IMR-90 (cell line): ENCODE measurements at regions not wholly inside any gene's neighbourhood (a gene's known extent, or its start where the extent isn't known, plus 50 kb on each side); places are given as distances from the start of the nearest gene placed in this dataset.

ENCODE experiments used
- ATAC-seq: fragments of 200-7000 bp; cut with Tn5 transposase; 2 replicates; pipeline ENCODE4 v1.9.1; 2020; ENCODE audit warnings: low read depth, mild to moderate bottlenecking, moderate library complexity
- BruUV-seq: library from RNA; stranded (reverse); fragments of 400-500 nt; replicated peaks from 2 replicates; lab custom pipeline; 2021; lab: Mats Ljungman, UMichigan
- CTCF ChIA-PET: fragments of 300-600 bp; formaldehyde crosslinking; extraction: SDS; loops from one replicate; lab custom pipeline; 2021; ENCODE audit warnings: antibody characterized with exemption; lab: Yijun Ruan, JAX
- POLR2A ChIA-PET: fragments of 300-600 bp; sonication (Branson Sonifier 250); formaldehyde crosslinking; loops from one replicate; lab custom pipeline; 2022; ENCODE audit warnings: antibody characterized with exemption; ENCODE audit not compliant: unreplicated experiment; lab: Charles Lee
- DNase-seq: peaks from one replicate; pipeline ENCODE4 v3.0.0; 2013
- H2AFZ ChIP-seq: replicated peaks from 2 replicates; pipeline ENCODE3; 2013; ENCODE audit warnings: low read length, mild to moderate bottlenecking; ENCODE audit not compliant: poor library complexity
- H2AK5ac ChIP-seq: 2 replicates; pipeline ENCODE4 v1.6.1; 2013; ENCODE audit warnings: low read depth, low read length, inconsistent platforms
- H2AK9ac ChIP-seq: replicated peaks from 2 replicates; pipeline ENCODE3; 2013; ENCODE audit warnings: mild to moderate bottlenecking, low read depth, low read length, moderate library complexity; ENCODE audit not compliant: poor library complexity
- H2BK120ac ChIP-seq: 2 replicates; pipeline ENCODE4 v1.6.1; 2013; ENCODE audit warnings: low read depth, low read length, inconsistent platforms
- H2BK15ac ChIP-seq: 3 replicates; pipeline ENCODE4 v1.6.1; 2013; ENCODE audit warnings: low read depth, low read length, inconsistent platforms
- H2BK20ac ChIP-seq: 2 replicates; pipeline ENCODE4 v1.6.1; 2013; ENCODE audit warnings: low read depth, mild to moderate bottlenecking, inconsistent platforms, low read length, moderate library complexity
- H2BK5ac ChIP-seq: 2 replicates; pipeline ENCODE4 v1.6.1; 2013; ENCODE audit warnings: mild to moderate bottlenecking, low read depth, low read length, inconsistent platforms; ENCODE audit not compliant: poor library complexity, severe bottlenecking
- H3K14ac ChIP-seq: replicated peaks from 2 replicates; pipeline ENCODE4 v1.6.1; 2013; ENCODE audit warnings: low read depth, low read length, inconsistent platforms
- H3K18ac ChIP-seq: 2 replicates; pipeline ENCODE4 v1.6.1; 2013; ENCODE audit warnings: low read depth, low read length, control low read depth
- H3K23ac ChIP-seq: 2 replicates; pipeline ENCODE4 v1.6.1; 2013; ENCODE audit warnings: low read depth, low read length, inconsistent platforms
- H3K27ac ChIP-seq: 2 replicates; pipeline ENCODE4 v1.5.1; 2013; ENCODE audit warnings: mild to moderate bottlenecking, control low read depth, low read length; ENCODE audit not compliant: insufficient read depth
- H3K27me3 ChIP-seq: 2 replicates; pipeline ENCODE4 v1.6.1; 2013; ENCODE audit warnings: low read length; ENCODE audit not compliant: control insufficient read depth, insufficient read depth
- H3K36me3 ChIP-seq: 2 replicates; pipeline ENCODE4 v1.6.1; 2013; ENCODE audit warnings: low read length, mixed read lengths; ENCODE audit not compliant: control insufficient read depth, insufficient read depth
- H3K4ac ChIP-seq: 2 replicates; pipeline ENCODE4 v1.6.1; 2013; ENCODE audit warnings: low read depth, low read length, inconsistent platforms
- H3K4me1 ChIP-seq: 2 replicates; pipeline ENCODE4 v1.6.1; 2013; ENCODE audit warnings: low read length, mixed read lengths; ENCODE audit not compliant: control insufficient read depth, insufficient read depth
- H3K4me2 ChIP-seq: 2 replicates; pipeline ENCODE4 v1.6.1; 2013; ENCODE audit warnings: low read depth, mild to moderate bottlenecking, control low read depth, low read length, moderate library complexity
- H3K4me3 ChIP-seq: 2 replicates; pipeline ENCODE4 v1.5.1; 2013; ENCODE audit warnings: low read depth, mild to moderate bottlenecking, control low read depth, low read length, moderate library complexity; ENCODE audit not compliant: insufficient read depth
- H3K56ac ChIP-seq: 2 replicates; pipeline ENCODE4 v1.6.1; 2013; ENCODE audit warnings: low read length, inconsistent platforms; ENCODE audit not compliant: insufficient read depth; ENCODE audit errors: extremely low read depth
- H3K79me1 ChIP-seq, 2 experiments: 2 replicates each; pipeline ENCODE4 v1.6.1; 2013; ENCODE audit warnings: low read length in 2 of 2, inconsistent platforms in 1 of 2, low read depth in 1 of 2
- H3K9ac ChIP-seq: 2 replicates; pipeline ENCODE4 v1.6.1; 2013; ENCODE audit warnings: low read depth, low read length, control low read depth
- H3K9me1 ChIP-seq: 2 replicates; pipeline ENCODE4 v1.6.1; 2013; ENCODE audit warnings: low read length, inconsistent platforms; ENCODE audit not compliant: insufficient read depth
- H3K9me3 ChIP-seq: 2 replicates; pipeline ENCODE4 v1.6.1; 2013; ENCODE audit warnings: low read length; ENCODE audit not compliant: control insufficient read depth, insufficient read depth
- H4K20me1 ChIP-seq: 2 replicates; pipeline ENCODE4 v1.6.1; 2013; ENCODE audit warnings: low read length, inconsistent platforms; ENCODE audit not compliant: insufficient read depth
- H4K5ac ChIP-seq: 2 replicates; pipeline ENCODE4 v1.6.1; 2013; ENCODE audit warnings: mild to moderate bottlenecking, low read depth, low read length, control low read depth
- H4K8ac ChIP-seq, 2 experiments: 2 replicates each; pipeline ENCODE4 v1.6.1; 2013; ENCODE audit warnings: low read depth in 2 of 2, low read length in 2 of 2, control low read depth in 1 of 2, inconsistent platforms in 1 of 2
- H4K91ac ChIP-seq: 2 replicates; pipeline ENCODE4 v1.6.1; 2013; ENCODE audit warnings: low read depth, low read length, inconsistent platforms; ENCODE audit not compliant: insufficient read depth
- BHLHE40 ChIP-seq: fragments of 150-350 bp; IDR thresholded peaks from 2 replicates; pipeline ENCODE4 v1.6.1; 2016; ENCODE audit warnings: mild to moderate bottlenecking, low read depth, low read length
- CEBPB ChIP-seq: IDR thresholded peaks from 2 replicates; pipeline ENCODE4 v1.6.1; 2012; ENCODE audit warnings: low read depth, low read length, improper control_type of control experiment
- CHD1 ChIP-seq: IDR thresholded peaks from 2 replicates; pipeline ENCODE4 v1.6.1; 2012; ENCODE audit warnings: low read depth, low read length, improper control_type of control experiment
- FOS ChIP-seq: fragments of 150-350 bp; IDR thresholded peaks from 2 replicates; pipeline ENCODE4 v1.6.1; 2016; ENCODE audit warnings: low read depth, low read length
- MAFK ChIP-seq: IDR thresholded peaks from 2 replicates; pipeline ENCODE4 v1.6.1; 2012; ENCODE audit warnings: low read depth, low read length, improper control_type of control experiment
- MAZ ChIP-seq: IDR thresholded peaks from 2 replicates; pipeline ENCODE4 v1.6.1; 2012; ENCODE audit warnings: low read depth, mild to moderate bottlenecking, low read length, improper control_type of control experiment, moderate library complexity, borderline replicate concordance
- MXI1 ChIP-seq: IDR thresholded peaks from 2 replicates; pipeline ENCODE4 v1.6.1; 2012; ENCODE audit warnings: low read depth, mild to moderate bottlenecking, low read length, moderate library complexity, borderline replicate concordance
- NFE2L2 ChIP-seq: fragments of 150-350 bp; IDR thresholded peaks from 2 replicates; pipeline ENCODE4 v1.6.1; 2016; ENCODE audit warnings: low read depth, mild to moderate bottlenecking, low read length
- POLR2A ChIP-seq: IDR thresholded peaks from 2 replicates; pipeline ENCODE4 v1.6.1; 2012; ENCODE audit warnings: mild to moderate bottlenecking, low read depth, low read length
- RCOR1 ChIP-seq: IDR thresholded peaks from 2 replicates; pipeline ENCODE4 v1.6.1; 2012; ENCODE audit warnings: mild to moderate bottlenecking, low read length, improper control_type of control experiment; ENCODE audit not compliant: insufficient replicate concordance
- RFX5 ChIP-seq: IDR thresholded peaks from 2 replicates; pipeline ENCODE4 v1.8.0; 2012; ENCODE audit warnings: low read depth, mild to moderate bottlenecking, low read length, moderate library complexity
- SMC3 ChIP-seq: fragments of 150-350 bp; IDR thresholded peaks from 2 replicates; pipeline ENCODE4 v1.6.1; 2016; ENCODE audit warnings: low read depth, mild to moderate bottlenecking, antibody characterized with exemption, low read length, moderate library complexity
- WGBS, 2 experiments: methylation state at CpG; one replicate each; pipeline versions ENCODE4 v1.1.5 to v1.1.7; 2013; ENCODE audit warnings: missing lambda C conversion rate in 2 of 2; ENCODE audit not compliant: insufficient read length in 1 of 2; ENCODE audit errors: extremely low coverage in 2 of 2; 5-methylcytosine and 5-hydroxymethylcytosine counted together
- dilution Hi-C: fragments of 300-500 bp; cut with HindIII; formaldehyde crosslinking; loops from one replicate; pipeline ENCODE4 v1.14.3; 2018; ENCODE audit warnings: low sequenced_read_pairs; ENCODE audit not compliant: unreplicated experiment
- in situ Hi-C: fragments of 300-500 bp; cut with MboI; formaldehyde crosslinking; loops from 3 replicates; pipeline ENCODE4 v1.14.3; 2019; ENCODE audit warnings: low sequenced_read_pairs, inconsistent platforms, mixed read lengths
- intact Hi-C: fragments of 100-400 bp; cut with micrococcal nuclease; formaldehyde crosslinking; loops from 2 replicates; pipeline ENCODE4 v1.10.0; 2022
- TF ChIP-seq, protein P1 (sequence below): conservative IDR thresholded peaks from 2 replicates; pipeline ENCODE4 v1.5.1; 2012; ENCODE audit warnings: mild to moderate bottlenecking, low read depth, low read length, improper control_type of control experiment
- TF ChIP-seq, protein P2 (sequence below): fragments of 150-350 bp; IDR thresholded peaks from 2 replicates; pipeline ENCODE4 v1.6.1; 2016; ENCODE audit warnings: low read depth, mild to moderate bottlenecking, low read length, moderate library complexity, borderline replicate concordance

DNA sequence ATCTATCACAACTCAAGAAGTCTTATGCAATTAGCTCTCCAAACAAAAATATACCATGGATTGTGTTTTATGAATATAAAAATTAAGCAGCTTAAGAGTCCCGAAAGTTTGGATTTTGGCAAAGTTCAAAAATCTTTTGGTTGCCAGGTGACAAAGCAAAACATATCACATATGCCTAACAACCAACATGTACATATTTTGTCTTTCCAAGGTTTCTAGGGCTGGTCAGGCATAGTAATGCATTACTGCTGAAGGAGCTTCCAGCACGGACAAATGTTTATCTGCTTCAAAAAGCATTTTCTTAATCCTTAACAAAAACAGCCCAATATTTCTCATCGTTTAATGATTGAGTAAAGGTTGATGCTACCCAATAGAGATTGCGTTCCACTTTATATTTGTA is 1327.1 kb upstream of the ZEB2 start:
- Histone ChIP-seq H3K14ac (no peak overlapping the region), H3K36me3 (no peaks in the 10 kb centered on the region), H2BK5ac (no peak overlapping the region), H3K9ac (no peak overlapping the region), H2BK20ac (no peak overlapping the region), H4K5ac (no peak overlapping the region), H2BK120ac (no peak overlapping the region), H2AFZ (no peak overlapping the region), H3K4ac (no peak overlapping the region), H4K8ac (no peak overlapping the region), H3K18ac (no peak overlapping the region), H2BK15ac (no peak overlapping the region), H3K56ac (no peak overlapping the region), H3K27me3 (no peaks in the 10 kb centered on the region), H2AK9ac (no peak overlapping the region), H4K20me1 (no peaks in the 10 kb centered on the region), H3K9me3 (no peaks in the 10 kb centered on the region), H3K4me3 (no peak overlapping the region), H4K91ac (no peak overlapping the region), H3K27ac (no peak overlapping the region), H3K23ac (no peak overlapping the region), H3K79me1 (no peaks in the 10 kb centered on the region), H3K4me1 (no peaks in the 10 kb centered on the region), H3K9me1 (no peaks in the 10 kb centered on the region), H2AK5ac (no peak overlapping the region), H3K4me2 (no peak overlapping the region)
- no CpG with 5 or more reads among the region's 4 CpGs for WGBS, 2 experiments
- no peak for TF ChIP-seq BHLHE40
- no peak for TF ChIP-seq NFE2L2
- no peak for TF ChIP-seq MAZ
- TF ChIP-seq POLR2A = no peak
- no peak for TF ChIP-seq CHD1
- TF ChIP-seq SMC3 = no peak
- TF ChIP-seq MXI1 = no peak
- TF ChIP-seq CEBPB = no peak
- no peak for TF ChIP-seq RFX5
- no peak for TF ChIP-seq MAFK
- TF ChIP-seq, protein P1, sequence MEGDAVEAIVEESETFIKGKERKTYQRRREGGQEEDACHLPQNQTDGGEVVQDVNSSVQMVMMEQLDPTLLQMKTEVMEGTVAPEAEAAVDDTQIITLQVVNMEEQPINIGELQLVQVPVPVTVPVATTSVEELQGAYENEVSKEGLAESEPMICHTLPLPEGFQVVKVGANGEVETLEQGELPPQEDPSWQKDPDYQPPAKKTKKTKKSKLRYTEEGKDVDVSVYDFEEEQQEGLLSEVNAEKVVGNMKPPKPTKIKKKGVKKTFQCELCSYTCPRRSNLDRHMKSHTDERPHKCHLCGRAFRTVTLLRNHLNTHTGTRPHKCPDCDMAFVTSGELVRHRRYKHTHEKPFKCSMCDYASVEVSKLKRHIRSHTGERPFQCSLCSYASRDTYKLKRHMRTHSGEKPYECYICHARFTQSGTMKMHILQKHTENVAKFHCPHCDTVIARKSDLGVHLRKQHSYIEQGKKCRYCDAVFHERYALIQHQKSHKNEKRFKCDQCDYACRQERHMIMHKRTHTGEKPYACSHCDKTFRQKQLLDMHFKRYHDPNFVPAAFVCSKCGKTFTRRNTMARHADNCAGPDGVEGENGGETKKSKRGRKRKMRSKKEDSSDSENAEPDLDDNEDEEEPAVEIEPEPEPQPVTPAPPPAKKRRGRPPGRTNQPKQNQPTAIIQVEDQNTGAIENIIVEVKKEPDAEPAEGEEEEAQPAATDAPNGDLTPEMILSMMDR = no peak
- TF ChIP-seq FOS = no peak
- TF ChIP-seq, protein P2, sequence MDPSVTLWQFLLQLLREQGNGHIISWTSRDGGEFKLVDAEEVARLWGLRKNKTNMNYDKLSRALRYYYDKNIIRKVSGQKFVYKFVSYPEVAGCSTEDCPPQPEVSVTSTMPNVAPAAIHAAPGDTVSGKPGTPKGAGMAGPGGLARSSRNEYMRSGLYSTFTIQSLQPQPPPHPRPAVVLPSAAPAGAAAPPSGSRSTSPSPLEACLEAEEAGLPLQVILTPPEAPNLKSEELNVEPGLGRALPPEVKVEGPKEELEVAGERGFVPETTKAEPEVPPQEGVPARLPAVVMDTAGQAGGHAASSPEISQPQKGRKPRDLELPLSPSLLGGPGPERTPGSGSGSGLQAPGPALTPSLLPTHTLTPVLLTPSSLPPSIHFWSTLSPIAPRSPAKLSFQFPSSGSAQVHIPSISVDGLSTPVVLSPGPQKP = no peak
- no peak for TF ChIP-seq RCOR1
- in situ Hi-C loops (no loop called here), dilution Hi-C loops (no loop called here), intact Hi-C loops (no loop called here)
- ChIA-PET POLR2A (no interaction called here), CTCF (interaction anchor here (0.7 kb wide), 1 partner anchor 179 kb away, joined by 3 read pairs; no protein-coding TSS in a partner anchor)
- DNase-seq (peak; percentile 0), ATAC-seq (no peak)
- BruUV-seq = no TSS peak
